Muscle layer of duodenum (tissue), 2 donors: ENCODE measurements at regions not wholly inside any gene's neighbourhood (a gene's known extent, or its start where the extent isn't known, plus 50 kb on each side); places are given as distances from the start of the nearest gene placed in this dataset.
"Not testable (repeated sequence)": the region's sequence is repeated elsewhere in the genome, so short reads cannot be mapped to it uniquely, and the experiment has no call there.

ENCODE experiments used
- H3K27ac ChIP-seq: one replicate; pipeline ENCODE4 v1.7.0; 2013; ENCODE audit warnings: mild to moderate bottlenecking, low read length
- H3K27me3 ChIP-seq: one replicate; pipeline ENCODE4 v1.7.0; 2013; ENCODE audit warnings: low read depth, mild to moderate bottlenecking, control low read depth, low read length
- H3K36me3 ChIP-seq, 2 donors: one replicate each; pipeline ENCODE4 v1.7.0; 2013; ENCODE audit warnings: low read length in 2 of 2, control low read depth in 1 of 2, mild to moderate bottlenecking in 1 of 2; ENCODE audit not compliant: insufficient read depth in 2 of 2, control insufficient read depth in 1 of 2
- H3K4me1 ChIP-seq, 2 donors: one replicate each; pipeline ENCODE4 v1.7.0; 2013; ENCODE audit warnings: low read length in 2 of 2, mild to moderate bottlenecking in 2 of 2, control low read depth in 1 of 2, moderate library complexity in 1 of 2; ENCODE audit not compliant: insufficient read depth in 2 of 2, control insufficient read depth in 1 of 2
- H3K4me3 ChIP-seq, 2 donors: one replicate each; pipeline ENCODE4 v1.7.0; 2013; ENCODE audit warnings: low read length in 2 of 2, low read depth in 1 of 2, mild to moderate bottlenecking in 1 of 2
- H3K9me3 ChIP-seq, 2 donors: one replicate each; pipeline ENCODE4 v1.7.0; 2013; ENCODE audit warnings: low read length in 2 of 2, control low read depth in 1 of 2, mild to moderate bottlenecking in 1 of 2; ENCODE audit not compliant: control insufficient read depth in 1 of 2
- donor health status: healthy.

- H3K4me1 ChIP-seq, H3K36me3 ChIP-seq, H3K27me3 ChIP-seq, H3K9me3 ChIP-seq, H3K4me3 ChIP-seq, H3K27ac ChIP-seq: not testable (repeated sequence)
These were observed 50.6 kb upstream of the IGSF10 start for GRCh38 chr3:151511433-151511832.
